Gastroesophageal sphincter (tissue), 3 donors: ENCODE measurements at regions not wholly inside any gene's neighbourhood (a gene's known extent, or its start where the extent isn't known, plus 50 kb on each side); places are given as distances from the start of the nearest gene placed in this dataset.

ENCODE experiments used
- POLR2AphosphoS5 ChIP-seq: sonication (generic); formaldehyde crosslinking; IDR thresholded peaks from one replicate; pipeline ENCODE4 v1.6.1; 2017; ENCODE audit warnings: antibody characterized with exemption
- TF ChIP-seq, protein P1 (sequence below), 4 experiments: fragments of 200-600 bp in 2 of 4; fragments of 450-650 bp in 2 of 4; sonication (generic) in 1 of 4; IDR thresholded peaks; one replicate each; pipeline ENCODE4 v1.5.1; 2017 to 2019; ENCODE audit warnings: antibody characterized with exemption in 4 of 4, mild to moderate bottlenecking in 2 of 4, moderate library complexity in 2 of 4

DNA sequence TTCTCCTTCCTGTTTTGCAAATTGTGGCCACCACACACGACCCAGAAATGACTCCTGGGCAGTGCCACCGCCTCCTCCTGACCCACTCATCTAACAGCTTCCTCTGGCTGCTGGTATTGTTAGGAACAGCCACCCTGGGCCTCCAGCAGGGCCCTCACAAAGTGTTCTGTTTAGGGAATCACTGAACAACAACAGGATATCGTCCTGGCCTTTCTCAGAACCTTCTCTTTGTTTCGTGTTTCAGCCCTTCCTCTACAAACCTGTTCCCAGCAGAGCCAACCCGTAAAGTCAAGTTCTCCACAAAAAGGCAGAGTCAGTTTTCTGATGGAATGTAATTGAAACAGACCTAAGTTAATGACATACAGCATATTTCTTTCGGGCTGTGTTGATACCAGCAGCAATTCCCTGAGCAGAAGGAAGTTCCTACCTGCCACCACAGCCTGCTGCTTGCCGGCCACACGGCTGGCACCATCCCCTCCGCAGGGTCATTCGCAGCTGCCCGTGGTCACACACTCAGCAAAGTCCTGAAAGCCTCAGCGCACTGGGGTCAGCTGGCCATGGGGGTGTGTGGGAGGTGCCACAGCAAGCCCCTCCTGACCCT, 91.7 kb upstream of the PITRM1 start:
- TF ChIP-seq, protein P1, sequence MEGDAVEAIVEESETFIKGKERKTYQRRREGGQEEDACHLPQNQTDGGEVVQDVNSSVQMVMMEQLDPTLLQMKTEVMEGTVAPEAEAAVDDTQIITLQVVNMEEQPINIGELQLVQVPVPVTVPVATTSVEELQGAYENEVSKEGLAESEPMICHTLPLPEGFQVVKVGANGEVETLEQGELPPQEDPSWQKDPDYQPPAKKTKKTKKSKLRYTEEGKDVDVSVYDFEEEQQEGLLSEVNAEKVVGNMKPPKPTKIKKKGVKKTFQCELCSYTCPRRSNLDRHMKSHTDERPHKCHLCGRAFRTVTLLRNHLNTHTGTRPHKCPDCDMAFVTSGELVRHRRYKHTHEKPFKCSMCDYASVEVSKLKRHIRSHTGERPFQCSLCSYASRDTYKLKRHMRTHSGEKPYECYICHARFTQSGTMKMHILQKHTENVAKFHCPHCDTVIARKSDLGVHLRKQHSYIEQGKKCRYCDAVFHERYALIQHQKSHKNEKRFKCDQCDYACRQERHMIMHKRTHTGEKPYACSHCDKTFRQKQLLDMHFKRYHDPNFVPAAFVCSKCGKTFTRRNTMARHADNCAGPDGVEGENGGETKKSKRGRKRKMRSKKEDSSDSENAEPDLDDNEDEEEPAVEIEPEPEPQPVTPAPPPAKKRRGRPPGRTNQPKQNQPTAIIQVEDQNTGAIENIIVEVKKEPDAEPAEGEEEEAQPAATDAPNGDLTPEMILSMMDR (IDR thresholded peaks at IDR 0.05) = no peak
- TF ChIP-seq POLR2AphosphoS5 = no peak
